ENCODE measurements at regions not wholly inside any gene's neighbourhood (a gene's known extent, or its start where the extent isn't known, plus 50 kb on each side); places are given as distances from the start of the nearest gene placed in this dataset.

GRCh38 chr21:32119811-32120210, 159.0 kb downstream of the MIS18A start:
- no peak overlapping the region for H3K27ac ChIP-seq (ENCODE audit: low read length in 2 of 2)
- no peaks in the 10 kb centered on the region for H3K9me3 Mint-ChIP-seq (ENCODE audit: insufficient read depth)
- no peak overlapping the region for H3K4me3 ChIP-seq (ENCODE audit: control extremely low read depth in 1 of 5, extremely low read depth in 1 of 5, insufficient read depth in 1 of 5, low read depth in 2 of 5, low read length in 4 of 5)
- H3K36me3 ChIP-seq (replicated peaks in 1 of 2; ENCODE audit: control extremely low read depth in 1 of 2, control insufficient read depth in 1 of 2, extremely low read depth in 1 of 2, insufficient read depth in 2 of 2, low read length in 1 of 2): no peaks in the 10 kb centered on the region
- intact Hi-C loops (cut with micrococcal nuclease): no loop called here
- H3K79me2 ChIP-seq (ENCODE audit: control insufficient read depth, insufficient read depth, low read length): no peaks in the 10 kb centered on the region
- TF ChIP-seq, protein P1, sequence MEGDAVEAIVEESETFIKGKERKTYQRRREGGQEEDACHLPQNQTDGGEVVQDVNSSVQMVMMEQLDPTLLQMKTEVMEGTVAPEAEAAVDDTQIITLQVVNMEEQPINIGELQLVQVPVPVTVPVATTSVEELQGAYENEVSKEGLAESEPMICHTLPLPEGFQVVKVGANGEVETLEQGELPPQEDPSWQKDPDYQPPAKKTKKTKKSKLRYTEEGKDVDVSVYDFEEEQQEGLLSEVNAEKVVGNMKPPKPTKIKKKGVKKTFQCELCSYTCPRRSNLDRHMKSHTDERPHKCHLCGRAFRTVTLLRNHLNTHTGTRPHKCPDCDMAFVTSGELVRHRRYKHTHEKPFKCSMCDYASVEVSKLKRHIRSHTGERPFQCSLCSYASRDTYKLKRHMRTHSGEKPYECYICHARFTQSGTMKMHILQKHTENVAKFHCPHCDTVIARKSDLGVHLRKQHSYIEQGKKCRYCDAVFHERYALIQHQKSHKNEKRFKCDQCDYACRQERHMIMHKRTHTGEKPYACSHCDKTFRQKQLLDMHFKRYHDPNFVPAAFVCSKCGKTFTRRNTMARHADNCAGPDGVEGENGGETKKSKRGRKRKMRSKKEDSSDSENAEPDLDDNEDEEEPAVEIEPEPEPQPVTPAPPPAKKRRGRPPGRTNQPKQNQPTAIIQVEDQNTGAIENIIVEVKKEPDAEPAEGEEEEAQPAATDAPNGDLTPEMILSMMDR (IDR thresholded peaks at IDR 0.05): no peak
- TF ChIP-seq EZH2 (IDR thresholded peaks at IDR 0.05; ENCODE audit: borderline replicate concordance, insufficient read depth, low read depth, low read length, poor library complexity, severe bottlenecking): no peak
- H3K9ac ChIP-seq (ENCODE audit: low read length): no peak overlapping the region
- ChIA-PET POLR2A (no interaction called here), CTCF (interaction anchor here (0.9 kb wide), 1 partner anchor 12 kb away, joined by 3 read pairs; no protein-coding TSS in a partner anchor)
- H3K27me3 Mint-ChIP-seq: peaks cover 11% of the 10 kb centered on the region
- peaks cover 0 to 4% (median 0%) of the 10 kb centered on the region in 3 donors for H3K9me3 ChIP-seq (ENCODE audit: control extremely low read depth in 1 of 3, control insufficient read depth in 2 of 3, insufficient read depth in 1 of 3, low read length in 2 of 3)
- no peak overlapping the region for H3K4me2 ChIP-seq (replicated peaks; ENCODE audit: low read depth, low read length, poor library complexity, severe bottlenecking)
- no peak overlapping the region for H3K4me3 Mint-ChIP-seq
- ATAC-seq (ENCODE audit: low read depth) (no peak), DNase-seq (no peak)
- H3K4me1 Mint-ChIP-seq: no peaks in the 10 kb centered on the region
- H3K27me3 ChIP-seq (replicated peaks in 1 of 4; ENCODE audit: control extremely low read depth in 1 of 4, control insufficient read depth in 3 of 4, insufficient read depth in 4 of 4, low read length in 3 of 4): no peaks in the 10 kb centered on the region
- H3K27ac Mint-ChIP-seq: no peak overlapping the region
- no peak overlapping the region for H2AFZ ChIP-seq (ENCODE audit: insufficient read depth, low read depth, low read length, poor library complexity, severe bottlenecking)
- WGBS (ENCODE audit: insufficient coverage): no CpG with 5 or more reads among the region's 1 CpG
- H3K4me1 ChIP-seq (ENCODE audit: control insufficient read depth in 2 of 2, insufficient read depth in 2 of 2, low read length in 2 of 2): no peaks in the 10 kb centered on the region
- H4K20me1 ChIP-seq (ENCODE audit: control insufficient read depth, insufficient read depth, low read length, poor library complexity, severe bottlenecking): no peaks in the 10 kb centered on the region

- intact Hi-C loops (cut with micrococcal nuclease): no loop called here
- no peaks in the 10 kb centered on the region for H3K9me3 Mint-ChIP-seq (ENCODE audit: insufficient read depth)
- POLR2A ChIA-PET: no interaction called here
- Histone ChIP-seq H3K27me3 (replicated peaks in 1 of 4; ENCODE audit: control extremely low read depth in 1 of 4, control insufficient read depth in 3 of 4, insufficient read depth in 4 of 4, low read length in 3 of 4) (no peaks in the 10 kb centered on the region), H3K4me1 (ENCODE audit: control insufficient read depth in 2 of 2, insufficient read depth in 2 of 2, low read length in 2 of 2) (no peaks in the 10 kb centered on the region), H3K79me2 (ENCODE audit: control insufficient read depth, insufficient read depth, low read length) (no peaks in the 10 kb centered on the region), H3K36me3 (replicated peaks in 1 of 2; ENCODE audit: control extremely low read depth in 1 of 2, control insufficient read depth in 1 of 2, extremely low read depth in 1 of 2, insufficient read depth in 2 of 2, low read length in 1 of 2) (no peaks in the 10 kb centered on the region), H3K4me3 (ENCODE audit: control extremely low read depth in 1 of 5, extremely low read depth in 1 of 5, insufficient read depth in 1 of 5, low read depth in 2 of 5, low read length in 4 of 5) (no peak overlapping the region), H4K20me1 (ENCODE audit: control insufficient read depth, insufficient read depth, low read length, poor library complexity, severe bottlenecking) (no peaks in the 10 kb centered on the region), H3K27ac (ENCODE audit: low read length in 2 of 2) (no peak overlapping the region), H2AFZ (ENCODE audit: insufficient read depth, low read depth, low read length, poor library complexity, severe bottlenecking) (no peak overlapping the region), H3K9me3 (ENCODE audit: control extremely low read depth in 1 of 3, control insufficient read depth in 2 of 3, insufficient read depth in 1 of 3, low read length in 2 of 3) (peaks cover 0 to 4% (median 0%) of the 10 kb centered on the region in 3 donors), H3K9ac (ENCODE audit: low read length) (no peak overlapping the region), H3K4me2 (replicated peaks; ENCODE audit: low read depth, low read length, poor library complexity, severe bottlenecking) (no peak overlapping the region)
- H3K4me1 Mint-ChIP-seq: no peaks in the 10 kb centered on the region
- DNase-seq (no peak), ATAC-seq (ENCODE audit: low read depth) (no peak)
- H3K27me3 Mint-ChIP-seq: peaks cover 9% of the 10 kb centered on the region
- CTCF ChIA-PET: interaction anchor here (0.9 kb wide), 1 partner anchor 12 kb away, joined by 3 read pairs; no protein-coding TSS in a partner anchor
- no peak overlapping the region for H3K4me3 Mint-ChIP-seq
- H3K27ac Mint-ChIP-seq: no peak overlapping the region
- 100% methylated on average over 1 of the region's 4 CpGs for WGBS (ENCODE audit: insufficient coverage)
- TF ChIP-seq, protein P1 (IDR thresholded peaks at IDR 0.05): no peak
- TF ChIP-seq EZH2 (IDR thresholded peaks at IDR 0.05; ENCODE audit: borderline replicate concordance, insufficient read depth, low read depth, low read length, poor library complexity, severe bottlenecking): no peak
Measured at GRCh38 chr21:32119389-32119788, 159.5 kb downstream of the MIS18A start.
